Type B pancreatic cell (in vitro differentiated cells): ENCODE measurements at regions not wholly inside any gene's neighbourhood (a gene's known extent, or its start where the extent isn't known, plus 50 kb on each side); places are given as distances from the start of the nearest gene placed in this dataset.

ENCODE experiments used
- DNase-seq: peaks from one replicate; pipeline ENCODE4 v3.0.0; 2021; ENCODE audit warnings: mixed read lengths; ENCODE audit not compliant: unreplicated experiment; ENCODE audit errors: extremely low spot score
- H3K27ac Mint-ChIP-seq: 2 replicates; pipeline ENCODE4 v1.8.0; 2021; ENCODE audit warnings: mild to moderate bottlenecking, mixed read lengths
- H3K27me3 Mint-ChIP-seq: 2 replicates; pipeline ENCODE4 v1.8.0; 2021; ENCODE audit warnings: mixed read lengths
- H3K36me3 Mint-ChIP-seq: 2 replicates; pipeline ENCODE4 v1.8.0; 2021; ENCODE audit warnings: mixed read lengths
- H3K4me1 Mint-ChIP-seq: one replicate; pipeline ENCODE4 v1.8.0; 2021; ENCODE audit warnings: mixed read lengths; ENCODE audit not compliant: unreplicated experiment
- H3K4me3 Mint-ChIP-seq: 2 replicates; pipeline ENCODE4 v1.8.0; 2021; ENCODE audit warnings: mild to moderate bottlenecking, mixed read lengths
- H3K9me3 Mint-ChIP-seq: 2 replicates; pipeline ENCODE4 v1.8.0; 2021; ENCODE audit warnings: mixed read lengths
- TF ChIP-seq, protein P1 (sequence below): fragments of 200-600 bp; sonication (generic); conservative IDR thresholded peaks from 2 replicates; pipeline ENCODE4 v1.5.0; 2021; ENCODE audit warnings: antibody characterized with exemption, mild to moderate bottlenecking

DNA sequence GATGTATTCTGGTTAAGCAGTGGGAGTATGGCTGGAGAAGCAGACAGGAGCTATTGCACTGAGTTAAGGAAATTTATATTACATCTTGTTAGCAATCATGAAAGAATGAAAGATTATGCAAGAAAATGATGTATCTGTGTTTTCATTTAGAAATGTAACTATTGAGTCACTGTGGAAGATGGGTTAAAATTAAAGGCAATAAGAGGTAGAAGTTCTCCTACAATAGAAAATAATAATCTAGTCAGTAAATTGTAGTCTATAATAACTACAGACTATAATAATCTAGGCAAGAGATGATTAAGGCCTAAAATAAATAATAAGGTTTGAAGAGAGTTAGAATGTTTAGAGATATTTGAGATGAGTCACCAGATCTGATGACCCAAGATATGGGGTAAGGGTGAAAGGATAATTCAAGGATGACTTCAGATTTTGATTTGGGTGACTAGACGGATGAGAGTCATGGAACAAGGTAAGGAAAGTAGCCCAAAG lies 371.9 kb upstream of the KCNH7 start:
- no peaks in the 10 kb centered on the region for H3K4me1 Mint-ChIP-seq
- H3K36me3 Mint-ChIP-seq, result no peaks in the 10 kb centered on the region
- TF ChIP-seq, protein P1, sequence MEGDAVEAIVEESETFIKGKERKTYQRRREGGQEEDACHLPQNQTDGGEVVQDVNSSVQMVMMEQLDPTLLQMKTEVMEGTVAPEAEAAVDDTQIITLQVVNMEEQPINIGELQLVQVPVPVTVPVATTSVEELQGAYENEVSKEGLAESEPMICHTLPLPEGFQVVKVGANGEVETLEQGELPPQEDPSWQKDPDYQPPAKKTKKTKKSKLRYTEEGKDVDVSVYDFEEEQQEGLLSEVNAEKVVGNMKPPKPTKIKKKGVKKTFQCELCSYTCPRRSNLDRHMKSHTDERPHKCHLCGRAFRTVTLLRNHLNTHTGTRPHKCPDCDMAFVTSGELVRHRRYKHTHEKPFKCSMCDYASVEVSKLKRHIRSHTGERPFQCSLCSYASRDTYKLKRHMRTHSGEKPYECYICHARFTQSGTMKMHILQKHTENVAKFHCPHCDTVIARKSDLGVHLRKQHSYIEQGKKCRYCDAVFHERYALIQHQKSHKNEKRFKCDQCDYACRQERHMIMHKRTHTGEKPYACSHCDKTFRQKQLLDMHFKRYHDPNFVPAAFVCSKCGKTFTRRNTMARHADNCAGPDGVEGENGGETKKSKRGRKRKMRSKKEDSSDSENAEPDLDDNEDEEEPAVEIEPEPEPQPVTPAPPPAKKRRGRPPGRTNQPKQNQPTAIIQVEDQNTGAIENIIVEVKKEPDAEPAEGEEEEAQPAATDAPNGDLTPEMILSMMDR, result no peak
- H3K27me3 Mint-ChIP-seq, result no peaks in the 10 kb centered on the region
- no peak overlapping the region for H3K27ac Mint-ChIP-seq
- peaks cover 5% of the 10 kb centered on the region for H3K9me3 Mint-ChIP-seq
- H3K4me3 Mint-ChIP-seq, result no peak overlapping the region
- no peak for DNase-seq

DNA sequence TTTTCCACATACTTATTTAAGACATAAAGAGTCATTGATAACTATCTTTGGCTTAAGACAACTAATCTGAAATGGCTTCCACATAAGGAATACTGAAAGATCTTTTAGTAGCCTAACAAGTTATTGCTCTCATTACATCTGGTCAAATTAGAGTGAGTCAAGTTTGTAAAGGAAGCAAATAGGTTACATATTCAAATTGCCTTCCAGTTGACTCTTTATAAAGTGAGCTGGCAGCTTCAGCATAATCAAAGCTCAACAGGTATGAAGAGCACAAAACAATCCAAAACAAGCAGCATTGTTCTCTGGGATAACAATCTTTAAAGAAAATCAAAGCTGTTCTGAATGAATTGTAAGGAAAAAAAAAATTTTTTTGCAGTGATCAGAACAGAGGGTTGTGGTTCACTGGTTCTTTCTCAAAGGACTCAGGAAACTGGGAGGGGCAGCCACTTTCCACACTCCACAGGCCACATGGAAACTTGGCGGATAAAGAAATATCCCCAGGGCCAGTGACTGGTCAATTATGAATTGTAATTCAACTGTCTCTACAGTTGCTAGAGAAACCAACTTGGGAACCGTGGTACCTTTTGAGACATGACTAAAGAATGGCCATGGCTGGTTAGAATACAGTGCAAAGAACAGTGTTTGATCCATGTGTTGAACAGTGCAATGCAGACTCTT lies 369.3 kb upstream of the KCNH7 start:
- Mint-ChIP-seq H3K27me3 (no peaks in the 10 kb centered on the region), H3K4me1 (no peaks in the 10 kb centered on the region), H3K9me3 (peaks cover 5% of the 10 kb centered on the region), H3K4me3 (no peak overlapping the region), H3K36me3 (no peaks in the 10 kb centered on the region), H3K27ac (no peak overlapping the region)
- TF ChIP-seq, protein P1, result no peak
- no peak for DNase-seq

- H3K36me3 Mint-ChIP-seq, result no peaks in the 10 kb centered on the region
- DNase-seq, result no peak
- no peak overlapping the region for H3K27ac Mint-ChIP-seq
- no peaks in the 10 kb centered on the region for H3K4me1 Mint-ChIP-seq
- peaks cover 3% of the 10 kb centered on the region for H3K9me3 Mint-ChIP-seq
- no peaks in the 10 kb centered on the region for H3K27me3 Mint-ChIP-seq
- no peak overlapping the region for H3K4me3 Mint-ChIP-seq
- TF ChIP-seq, protein P1, result no peak
These were observed 367.2 kb upstream of the KCNH7 start for GRCh38 chr2:163205589-163206254.

DNA sequence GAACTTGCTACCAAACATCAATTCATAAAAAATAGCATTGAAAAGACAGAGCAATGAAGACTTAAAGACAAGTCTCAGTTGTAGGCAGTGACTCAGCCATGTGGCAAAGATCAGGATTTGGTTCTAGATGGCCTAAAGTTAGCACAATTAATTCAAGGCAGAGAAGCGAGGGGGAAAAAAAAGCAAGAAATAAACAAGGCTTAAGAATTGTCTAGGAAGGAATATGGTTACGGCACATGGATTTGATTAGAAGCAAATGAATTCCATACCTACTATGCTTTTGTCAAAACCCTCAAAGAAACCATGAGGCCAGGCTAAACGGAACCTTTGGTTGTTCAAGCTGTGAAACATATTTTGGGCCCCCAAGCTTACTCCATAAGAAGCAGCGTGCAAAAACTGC lies 362.2 kb upstream of the KCNH7 start:
- Mint-ChIP-seq H3K27me3 (no peaks in the 10 kb centered on the region), H3K27ac (no peak overlapping the region), H3K4me3 (no peak overlapping the region), H3K9me3 (peaks cover 3% of the 10 kb centered on the region), H3K36me3 (no peaks in the 10 kb centered on the region), H3K4me1 (no peaks in the 10 kb centered on the region)
- no peak for DNase-seq
- TF ChIP-seq, protein P1, result no peak

GRCh38 chr2:163198972-163199371 lies 360.4 kb upstream of the KCNH7 start:
- no peak overlapping the region for H3K27ac Mint-ChIP-seq
- H3K27me3 Mint-ChIP-seq, result no peaks in the 10 kb centered on the region
- peaks cover 6% of the 10 kb centered on the region for H3K9me3 Mint-ChIP-seq
- no peak for DNase-seq
- no peak overlapping the region for H3K4me3 Mint-ChIP-seq
- no peaks in the 10 kb centered on the region for H3K36me3 Mint-ChIP-seq
- no peaks in the 10 kb centered on the region for H3K4me1 Mint-ChIP-seq
- TF ChIP-seq, protein P1, result no peak
